ENCODE measurements at regions not wholly inside any gene's neighbourhood (a gene's known extent, or its start where the extent isn't known, plus 50 kb on each side); places are given as distances from the start of the nearest gene placed in this dataset.

- FAIRE-seq (no peak), DNase-seq (ENCODE audit: low read depth in 1 of 2, low spot score in 2 of 2) (no peak)
- WGBS, 2 experiments (ENCODE audit: extremely low coverage in 1 of 2, insufficient coverage in 1 of 2, insufficient read length in 1 of 2, insufficient replicate concordance in 2 of 2, low coverage in 1 of 2, low lambda C conversion rate in 2 of 2, missing lambda C conversion rate in 1 of 2): 97% methylated on average over 4 of the region's 4 CpGs; no CpG with 5 or more reads in 1 of the 2 experiments
- Histone ChIP-seq H2BK12ac (ENCODE audit: low read depth, low read length) (no peak overlapping the region), H3K79me1 (ENCODE audit: low read depth, low read length) (no peaks in the 10 kb centered on the region), H3K18ac (ENCODE audit: extremely low read depth, low read length) (no peak overlapping the region), H3K23ac (ENCODE audit: insufficient read length) (no peak overlapping the region), H2BK15ac (ENCODE audit: low read length) (no peak overlapping the region), H3K9ac (replicated peaks in 1 of 4; ENCODE audit: extremely low read depth in 1 of 4, low read depth in 3 of 4, low read length in 3 of 4) (no peak overlapping the region; a peak in 1 of 7 replicates), H3K27ac (ENCODE audit: low read depth, low read length) (no peak overlapping the region), H3K14ac (ENCODE audit: insufficient read length) (no peak overlapping the region), H4K8ac (ENCODE audit: extremely low read depth, insufficient read depth, low read length) (no peak overlapping the region), H4K5ac (ENCODE audit: insufficient read length, low read depth, low read length) (no peak overlapping the region), H3K27me3 (replicated peaks in 1 of 4; ENCODE audit: control insufficient read depth in 3 of 4, extremely low read depth in 1 of 4, insufficient read depth in 3 of 4, low read length in 3 of 4) (no peaks in the 10 kb centered on the region), H3K79me2 (ENCODE audit: control insufficient read depth in 1 of 2, insufficient read depth in 2 of 2, low read length in 2 of 2) (no peaks in the 10 kb centered on the region), H2AK5ac (ENCODE audit: low read depth, low read length) (no peak overlapping the region), H2BK20ac (ENCODE audit: low read length) (no peak overlapping the region), H3K4me1 (replicated peaks in 1 of 4; ENCODE audit: control insufficient read depth in 3 of 4, insufficient read depth in 4 of 4, low read length in 3 of 4) (no peaks in the 10 kb centered on the region), H2BK5ac (ENCODE audit: low read depth, low read length) (no peak overlapping the region), H3K9me3 (ENCODE audit: insufficient read depth in 2 of 2, low read depth in 1 of 2, low read length in 1 of 2) (no peaks in the 10 kb centered on the region), H2BK120ac (replicated peaks; ENCODE audit: low read depth, low read length) (no peak overlapping the region), H3K4me2 (ENCODE audit: insufficient read depth in 1 of 2, low read depth in 2 of 2, low read length in 2 of 2) (no peak overlapping the region), H3K36me3 (ENCODE audit: control insufficient read depth in 2 of 4, insufficient read depth in 4 of 4, low read length in 3 of 4) (no peaks in the 10 kb centered on the region), H4K91ac (replicated peaks; ENCODE audit: insufficient read length, low read length) (no peak overlapping the region), H4K20me1 (replicated peaks in 1 of 2; ENCODE audit: control insufficient read depth in 1 of 2, insufficient read depth in 2 of 2, low read length in 2 of 2) (no peaks in the 10 kb centered on the region), H2AFZ (ENCODE audit: low read length) (no peak overlapping the region), H3K56ac (replicated peaks; ENCODE audit: insufficient read length, low read depth, low read length) (no peak overlapping the region), H3K23me2 (ENCODE audit: low read depth, low read length) (peaks cover 3% of the 10 kb centered on the region; the same call in 1 of the 2 replicates), H3K4me3 (ENCODE audit: extremely low read depth in 1 of 4, insufficient read depth in 2 of 4, low read depth in 3 of 4, low read length in 4 of 4) (no peak overlapping the region), H3K4ac (replicated peaks; ENCODE audit: insufficient read length, low read depth, low read length) (no peak overlapping the region)
- ChIA-PET POLR2A (ENCODE audit: partially characterized antibody) (interaction anchor here (1.0 kb wide), 1 partner anchor 13 kb away, joined by 3 read pairs; no protein-coding TSS in a partner anchor), CTCF (ENCODE audit: partially characterized antibody) (no interaction called here)
- TF ChIP-seq ATF2 (IDR thresholded peaks at IDR 0.05; ENCODE audit: low read length): no peak
- TF ChIP-seq SIX5 (IDR thresholded peaks at IDR 0.05; ENCODE audit: low read depth, low read length): no peak
- TF ChIP-seq BCL11A (IDR thresholded peaks at IDR 0.05; ENCODE audit: low read depth in 2 of 2, low read length in 2 of 2): no peak
- TF ChIP-seq KDM1A (IDR thresholded peaks at IDR 0.05; ENCODE audit: borderline replicate concordance, low read length): no peak
- TF ChIP-seq EZH2 (IDR thresholded peaks at IDR 0.05; ENCODE audit: low read depth, low read length, severe bottlenecking): no peak
- TF ChIP-seq KDM4A (IDR thresholded peaks at IDR 0.05; ENCODE audit: low read depth, low read length, severe bottlenecking): no peak
- no peak for TF ChIP-seq CREB1 (IDR thresholded peaks at IDR 0.05)
- no peak for TF ChIP-seq E2F6 (IDR thresholded peaks at IDR 0.05)
- TF ChIP-seq BACH1 (IDR thresholded peaks at IDR 0.05; ENCODE audit: low read length): no peak
- TF ChIP-seq TCF12 (IDR thresholded peaks at IDR 0.05; ENCODE audit: low read depth, low read length): no peak
Observed at GRCh38 chr7:69129524-69129923, 468.8 kb upstream of the AUTS2 start.

Data from H1 (cell line).